GM19025 (cell line): ENCODE measurements at regions not wholly inside any gene's neighbourhood (a gene's known extent, or its start where the extent isn't known, plus 50 kb on each side); places are given as distances from the start of the nearest gene placed in this dataset.
"Not testable (repeated sequence)": the region's sequence is repeated elsewhere in the genome, so short reads cannot be mapped to it uniquely, and the experiment has no call there.

Experiments
- ATAC-seq: cut with Tn5 transposase; IDR thresholded peaks from one replicate; pipeline ENCODE4 v1.9.1; 2021; ENCODE audit warnings: mild to moderate bottlenecking, low read depth, moderate library complexity; ENCODE audit not compliant: unreplicated experiment

GRCh38 chr3:177491296-177492032 lies 294.2 kb upstream of the TBL1XR1 start:
- no peak for ATAC-seq

GRCh38 chr3:177493091-177493490 lies 295.8 kb upstream of the TBL1XR1 start:
- ATAC-seq = no peak

GRCh38 chr3:177494216-177494615 lies 296.9 kb upstream of the TBL1XR1 start:
- ATAC-seq = no peak

GRCh38 chr3:177495566-177495965 lies 298.3 kb upstream of the TBL1XR1 start:
- ATAC-seq = no peak

GRCh38 chr3:177498037-177498857 lies 301.0 kb upstream of the TBL1XR1 start:
- ATAC-seq = no peak

- not testable (repeated sequence) for ATAC-seq
These were observed 301.8 kb upstream of the TBL1XR1 start for GRCh38 chr3:177499039-177499438.

GRCh38 chr3:177499779-177500423 lies 302.6 kb upstream of the TBL1XR1 start:
- no peak for ATAC-seq

- no peak for ATAC-seq
These were observed 313.5 kb upstream of the TBL1XR1 start for GRCh38 chr3:177510693-177511216.

- ATAC-seq = no peak
These were observed 315.9 kb upstream of the TBL1XR1 start for GRCh38 chr3:177512945-177513814.

- ATAC-seq = no peak
These were observed 316.7 kb upstream of the TBL1XR1 start for GRCh38 chr3:177513815-177514610.

GRCh38 chr3:177514611-177515499 lies 317.6 kb upstream of the TBL1XR1 start:
- no peak for ATAC-seq

GRCh38 chr3:177515786-177516157 lies 318.5 kb upstream of the TBL1XR1 start:
- ATAC-seq = no peak

GRCh38 chr3:177516158-177517011 lies 319.1 kb upstream of the TBL1XR1 start:
- ATAC-seq = no peak

- ATAC-seq = no peak
These were observed 320.6 kb upstream of the TBL1XR1 start for GRCh38 chr3:177517906-177518305.

- ATAC-seq = no peak
These were observed 322.3 kb upstream of the TBL1XR1 start for GRCh38 chr3:177519588-177519987.

GRCh38 chr3:177521305-177521704 lies 324.0 kb upstream of the TBL1XR1 start:
- ATAC-seq = no peak

GRCh38 chr3:177522051-177522450 lies 324.8 kb upstream of the TBL1XR1 start:
- no peak for ATAC-seq
